IMR-90 (cell line): ENCODE measurements at regions not wholly inside any gene's neighbourhood (a gene's known extent, or its start where the extent isn't known, plus 50 kb on each side); places are given as distances from the start of the nearest gene placed in this dataset.

Experiments
- ATAC-seq: fragments of 200-7000 bp; cut with Tn5 transposase; 2 replicates; pipeline ENCODE4 v1.9.1; 2020; ENCODE audit warnings: low read depth, mild to moderate bottlenecking, moderate library complexity
- BruUV-seq: library from RNA; stranded (reverse); fragments of 400-500 nt; replicated peaks from 2 replicates; lab custom pipeline; 2021; lab: Mats Ljungman, UMichigan
- CTCF ChIA-PET: fragments of 300-600 bp; formaldehyde crosslinking; extraction: SDS; loops from one replicate; lab custom pipeline; 2021; ENCODE audit warnings: antibody characterized with exemption; lab: Yijun Ruan, JAX
- POLR2A ChIA-PET: fragments of 300-600 bp; sonication (Branson Sonifier 250); formaldehyde crosslinking; loops from one replicate; lab custom pipeline; 2022; ENCODE audit warnings: antibody characterized with exemption; ENCODE audit not compliant: unreplicated experiment; lab: Charles Lee
- DNase-seq: peaks from one replicate; pipeline ENCODE4 v3.0.0; 2013
- H2AFZ ChIP-seq: replicated peaks from 2 replicates; pipeline ENCODE3; 2013; ENCODE audit warnings: low read length, mild to moderate bottlenecking; ENCODE audit not compliant: poor library complexity
- H2AK5ac ChIP-seq: 2 replicates; pipeline ENCODE4 v1.6.1; 2013; ENCODE audit warnings: low read depth, low read length, inconsistent platforms
- H2AK9ac ChIP-seq: replicated peaks from 2 replicates; pipeline ENCODE3; 2013; ENCODE audit warnings: mild to moderate bottlenecking, low read depth, low read length, moderate library complexity; ENCODE audit not compliant: poor library complexity
- H2BK120ac ChIP-seq: 2 replicates; pipeline ENCODE4 v1.6.1; 2013; ENCODE audit warnings: low read depth, low read length, inconsistent platforms
- H2BK15ac ChIP-seq: 3 replicates; pipeline ENCODE4 v1.6.1; 2013; ENCODE audit warnings: low read depth, low read length, inconsistent platforms
- H2BK20ac ChIP-seq: 2 replicates; pipeline ENCODE4 v1.6.1; 2013; ENCODE audit warnings: low read depth, mild to moderate bottlenecking, inconsistent platforms, low read length, moderate library complexity
- H2BK5ac ChIP-seq: 2 replicates; pipeline ENCODE4 v1.6.1; 2013; ENCODE audit warnings: mild to moderate bottlenecking, low read depth, low read length, inconsistent platforms; ENCODE audit not compliant: poor library complexity, severe bottlenecking
- H3K14ac ChIP-seq: replicated peaks from 2 replicates; pipeline ENCODE4 v1.6.1; 2013; ENCODE audit warnings: low read depth, low read length, inconsistent platforms
- H3K18ac ChIP-seq: 2 replicates; pipeline ENCODE4 v1.6.1; 2013; ENCODE audit warnings: low read depth, low read length, control low read depth
- H3K23ac ChIP-seq: 2 replicates; pipeline ENCODE4 v1.6.1; 2013; ENCODE audit warnings: low read depth, low read length, inconsistent platforms
- H3K27ac ChIP-seq: 2 replicates; pipeline ENCODE4 v1.5.1; 2013; ENCODE audit warnings: mild to moderate bottlenecking, control low read depth, low read length; ENCODE audit not compliant: insufficient read depth
- H3K27me3 ChIP-seq: 2 replicates; pipeline ENCODE4 v1.6.1; 2013; ENCODE audit warnings: low read length; ENCODE audit not compliant: control insufficient read depth, insufficient read depth
- H3K36me3 ChIP-seq: 2 replicates; pipeline ENCODE4 v1.6.1; 2013; ENCODE audit warnings: low read length, mixed read lengths; ENCODE audit not compliant: control insufficient read depth, insufficient read depth
- H3K4ac ChIP-seq: 2 replicates; pipeline ENCODE4 v1.6.1; 2013; ENCODE audit warnings: low read depth, low read length, inconsistent platforms
- H3K4me1 ChIP-seq: 2 replicates; pipeline ENCODE4 v1.6.1; 2013; ENCODE audit warnings: low read length, mixed read lengths; ENCODE audit not compliant: control insufficient read depth, insufficient read depth
- H3K4me2 ChIP-seq: 2 replicates; pipeline ENCODE4 v1.6.1; 2013; ENCODE audit warnings: low read depth, mild to moderate bottlenecking, control low read depth, low read length, moderate library complexity
- H3K4me3 ChIP-seq: 2 replicates; pipeline ENCODE4 v1.5.1; 2013; ENCODE audit warnings: low read depth, mild to moderate bottlenecking, control low read depth, low read length, moderate library complexity; ENCODE audit not compliant: insufficient read depth
- H3K56ac ChIP-seq: 2 replicates; pipeline ENCODE4 v1.6.1; 2013; ENCODE audit warnings: low read length, inconsistent platforms; ENCODE audit not compliant: insufficient read depth; ENCODE audit errors: extremely low read depth
- H3K79me1 ChIP-seq, 2 experiments: 2 replicates each; pipeline ENCODE4 v1.6.1; 2013; ENCODE audit warnings: low read length in 2 of 2, inconsistent platforms in 1 of 2, low read depth in 1 of 2
- H3K9ac ChIP-seq: 2 replicates; pipeline ENCODE4 v1.6.1; 2013; ENCODE audit warnings: low read depth, low read length, control low read depth
- H3K9me1 ChIP-seq: 2 replicates; pipeline ENCODE4 v1.6.1; 2013; ENCODE audit warnings: low read length, inconsistent platforms; ENCODE audit not compliant: insufficient read depth
- H3K9me3 ChIP-seq: 2 replicates; pipeline ENCODE4 v1.6.1; 2013; ENCODE audit warnings: low read length; ENCODE audit not compliant: control insufficient read depth, insufficient read depth
- H4K20me1 ChIP-seq: 2 replicates; pipeline ENCODE4 v1.6.1; 2013; ENCODE audit warnings: low read length, inconsistent platforms; ENCODE audit not compliant: insufficient read depth
- H4K5ac ChIP-seq: 2 replicates; pipeline ENCODE4 v1.6.1; 2013; ENCODE audit warnings: mild to moderate bottlenecking, low read depth, low read length, control low read depth
- H4K8ac ChIP-seq, 2 experiments: 2 replicates each; pipeline ENCODE4 v1.6.1; 2013; ENCODE audit warnings: low read depth in 2 of 2, low read length in 2 of 2, control low read depth in 1 of 2, inconsistent platforms in 1 of 2
- H4K91ac ChIP-seq: 2 replicates; pipeline ENCODE4 v1.6.1; 2013; ENCODE audit warnings: low read depth, low read length, inconsistent platforms; ENCODE audit not compliant: insufficient read depth
- BHLHE40 ChIP-seq: fragments of 150-350 bp; IDR thresholded peaks from 2 replicates; pipeline ENCODE4 v1.6.1; 2016; ENCODE audit warnings: mild to moderate bottlenecking, low read depth, low read length
- CEBPB ChIP-seq: IDR thresholded peaks from 2 replicates; pipeline ENCODE4 v1.6.1; 2012; ENCODE audit warnings: low read depth, low read length, improper control_type of control experiment
- FOS ChIP-seq: fragments of 150-350 bp; IDR thresholded peaks from 2 replicates; pipeline ENCODE4 v1.6.1; 2016; ENCODE audit warnings: low read depth, low read length
- MAZ ChIP-seq: IDR thresholded peaks from 2 replicates; pipeline ENCODE4 v1.6.1; 2012; ENCODE audit warnings: low read depth, mild to moderate bottlenecking, low read length, improper control_type of control experiment, moderate library complexity, borderline replicate concordance
- MXI1 ChIP-seq: IDR thresholded peaks from 2 replicates; pipeline ENCODE4 v1.6.1; 2012; ENCODE audit warnings: low read depth, mild to moderate bottlenecking, low read length, moderate library complexity, borderline replicate concordance
- NFE2L2 ChIP-seq: fragments of 150-350 bp; IDR thresholded peaks from 2 replicates; pipeline ENCODE4 v1.6.1; 2016; ENCODE audit warnings: low read depth, mild to moderate bottlenecking, low read length
- POLR2A ChIP-seq: IDR thresholded peaks from 2 replicates; pipeline ENCODE4 v1.6.1; 2012; ENCODE audit warnings: mild to moderate bottlenecking, low read depth, low read length
- RAD21 ChIP-seq: IDR thresholded peaks from 2 replicates; pipeline ENCODE4 v1.6.1; 2012; ENCODE audit warnings: low read length, improper control_type of control experiment
- RCOR1 ChIP-seq: IDR thresholded peaks from 2 replicates; pipeline ENCODE4 v1.6.1; 2012; ENCODE audit warnings: mild to moderate bottlenecking, low read length, improper control_type of control experiment; ENCODE audit not compliant: insufficient replicate concordance
- RFX5 ChIP-seq: IDR thresholded peaks from 2 replicates; pipeline ENCODE4 v1.8.0; 2012; ENCODE audit warnings: low read depth, mild to moderate bottlenecking, low read length, moderate library complexity
- WGBS, 2 experiments: methylation state at CpG; one replicate each; pipeline versions ENCODE4 v1.1.5 to v1.1.7; 2013; ENCODE audit warnings: missing lambda C conversion rate in 2 of 2; ENCODE audit not compliant: insufficient read length in 1 of 2; ENCODE audit errors: extremely low coverage in 2 of 2; 5-methylcytosine and 5-hydroxymethylcytosine counted together
- dilution Hi-C: fragments of 300-500 bp; cut with HindIII; formaldehyde crosslinking; loops from one replicate; pipeline ENCODE4 v1.14.3; 2018; ENCODE audit warnings: low sequenced_read_pairs; ENCODE audit not compliant: unreplicated experiment
- in situ Hi-C: fragments of 300-500 bp; cut with MboI; formaldehyde crosslinking; loops from 3 replicates; pipeline ENCODE4 v1.14.3; 2019; ENCODE audit warnings: low sequenced_read_pairs, inconsistent platforms, mixed read lengths
- intact Hi-C: fragments of 100-400 bp; cut with micrococcal nuclease; formaldehyde crosslinking; loops from 2 replicates; pipeline ENCODE4 v1.10.0; 2022
- TF ChIP-seq, protein P1 (sequence below): fragments of 150-350 bp; IDR thresholded peaks from 2 replicates; pipeline ENCODE4 v1.6.1; 2016; ENCODE audit warnings: low read depth, mild to moderate bottlenecking, low read length, moderate library complexity, borderline replicate concordance
- TF ChIP-seq, protein P2 (sequence below): fragments of 150-350 bp; IDR thresholded peaks from 2 replicates; pipeline ENCODE4 v1.6.1; 2017; ENCODE audit warnings: mild to moderate bottlenecking, antibody characterized with exemption, low read length, low read depth

DNA sequence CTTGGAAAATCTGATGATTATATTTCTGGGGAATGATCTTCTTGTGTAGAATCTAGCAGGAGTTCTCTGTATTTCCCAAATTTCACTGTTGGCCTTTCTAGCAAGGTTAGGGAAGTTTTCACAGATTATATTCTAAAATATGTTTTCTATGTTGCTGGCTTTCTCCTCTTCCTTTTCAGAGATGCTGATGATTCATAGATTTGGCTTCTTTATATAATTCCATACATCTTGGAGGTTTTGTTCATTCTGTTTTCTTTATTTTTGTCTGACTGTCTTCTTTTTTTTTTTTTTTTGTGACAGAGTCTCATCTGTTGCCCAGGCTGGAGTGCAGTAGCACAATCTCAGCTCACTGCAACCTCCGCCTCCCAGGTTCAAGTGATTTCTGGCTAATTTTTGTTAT, 957.9 kb upstream of the SLIT2 start:
- POLR2A ChIA-PET, result no interaction called here
- Histone ChIP-seq H2BK15ac (no peak overlapping the region), H3K27ac (no peak overlapping the region), H3K14ac (no peak overlapping the region), H3K36me3 (no peaks in the 10 kb centered on the region), H4K5ac (no peak overlapping the region), H2AFZ (no peak overlapping the region), H4K20me1 (no peaks in the 10 kb centered on the region), H3K23ac (no peak overlapping the region), H3K4me1 (no peaks in the 10 kb centered on the region), H2AK9ac (no peak overlapping the region), H3K4me3 (no peak overlapping the region), H3K4me2 (no peak overlapping the region), H2AK5ac (no peak overlapping the region), H3K56ac (no peak overlapping the region), H3K79me1 (no peaks in the 10 kb centered on the region), H3K9me3 (no peaks in the 10 kb centered on the region), H2BK20ac (no peak overlapping the region), H3K4ac (no peak overlapping the region), H2BK5ac (no peak overlapping the region), H3K27me3 (no peaks in the 10 kb centered on the region), H3K18ac (no peak overlapping the region), H2BK120ac (no peak overlapping the region), H4K8ac (no peak overlapping the region), H3K9ac (no peak overlapping the region), H4K91ac (no peak overlapping the region), H3K9me1 (no peaks in the 10 kb centered on the region)
- in situ Hi-C loops (no loop called here), dilution Hi-C loops (no loop called here), intact Hi-C loops (no loop called here)
- ATAC-seq (no peak), DNase-seq (no peak)
- TF ChIP-seq, protein P1, sequence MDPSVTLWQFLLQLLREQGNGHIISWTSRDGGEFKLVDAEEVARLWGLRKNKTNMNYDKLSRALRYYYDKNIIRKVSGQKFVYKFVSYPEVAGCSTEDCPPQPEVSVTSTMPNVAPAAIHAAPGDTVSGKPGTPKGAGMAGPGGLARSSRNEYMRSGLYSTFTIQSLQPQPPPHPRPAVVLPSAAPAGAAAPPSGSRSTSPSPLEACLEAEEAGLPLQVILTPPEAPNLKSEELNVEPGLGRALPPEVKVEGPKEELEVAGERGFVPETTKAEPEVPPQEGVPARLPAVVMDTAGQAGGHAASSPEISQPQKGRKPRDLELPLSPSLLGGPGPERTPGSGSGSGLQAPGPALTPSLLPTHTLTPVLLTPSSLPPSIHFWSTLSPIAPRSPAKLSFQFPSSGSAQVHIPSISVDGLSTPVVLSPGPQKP, result no peak
- TF ChIP-seq FOS, result no peak
- TF ChIP-seq BHLHE40, result no peak
- TF ChIP-seq MXI1, result no peak
- no peak for TF ChIP-seq RCOR1
- TF ChIP-seq, protein P2, sequence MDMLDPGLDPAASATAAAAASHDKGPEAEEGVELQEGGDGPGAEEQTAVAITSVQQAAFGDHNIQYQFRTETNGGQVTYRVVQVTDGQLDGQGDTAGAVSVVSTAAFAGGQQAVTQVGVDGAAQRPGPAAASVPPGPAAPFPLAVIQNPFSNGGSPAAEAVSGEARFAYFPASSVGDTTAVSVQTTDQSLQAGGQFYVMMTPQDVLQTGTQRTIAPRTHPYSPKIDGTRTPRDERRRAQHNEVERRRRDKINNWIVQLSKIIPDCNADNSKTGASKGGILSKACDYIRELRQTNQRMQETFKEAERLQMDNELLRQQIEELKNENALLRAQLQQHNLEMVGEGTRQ, result no peak
- TF ChIP-seq RFX5, result no peak
- TF ChIP-seq NFE2L2, result no peak
- no peak for TF ChIP-seq POLR2A
- no peak for TF ChIP-seq CEBPB
- TF ChIP-seq RAD21, result no peak
- TF ChIP-seq MAZ, result no peak
- no CpG with 5 or more reads among the region's 1 CpG for WGBS, 2 experiments
- CTCF ChIA-PET, result no interaction called here
- no TSS peak for BruUV-seq
